HepG2 (cell line): ENCODE measurements at regions not wholly inside any gene's neighbourhood (a gene's known extent, or its start where the extent isn't known, plus 50 kb on each side); places are given as distances from the start of the nearest gene placed in this dataset.

ENCODE experiments used
- ATAC-seq: fragments of 200-7000 bp; cut with Tn5 transposase; 3 replicates; pipeline ENCODE4 v1.9.1; 2020; ENCODE audit warnings: mild to moderate bottlenecking, moderate library complexity
- BruUV-seq: library from RNA; stranded (reverse); fragments of 400-500 nt; replicated peaks from 2 replicates; lab custom pipeline; 2021; lab: Mats Ljungman, UMichigan
- CTCF ChIA-PET: fragments of 300-600 bp; formaldehyde crosslinking; extraction: SDS; loops from one replicate; lab custom pipeline; 2021; ENCODE audit warnings: low total read pairs, inconsistent platforms, low intra/inter-chr PET ratio; lab: Yijun Ruan, JAX
- POLR2A ChIA-PET: fragments of 350-600 bp; sonication (Branson Sonifier 250); formaldehyde crosslinking; loops from one replicate; lab custom pipeline; 2020; ENCODE audit warnings: antibody characterized with exemption, inconsistent platforms; lab: Yijun Ruan, JAX
- DNase-seq: peaks from one replicate; pipeline ENCODE4 v3.0.0-alpha.2; 2015; ENCODE audit warnings: low spot score
- FAIRE-seq: peaks from 3 replicates; lab custom pipeline; 2011; peaks lifted over from hg19 to GRCh38; lab: Jason Lieb, UNC
- H2AFZ ChIP-seq: one replicate; pipeline ENCODE4 v1.6.1; 2011; ENCODE audit warnings: low read length, inconsistent platforms
- H3K27ac ChIP-seq: fragments of 300-600 bp; 3 replicates; pipeline ENCODE4 v1.8.0; 2011; ENCODE audit warnings: mixed run types, mild to moderate bottlenecking, mixed read lengths, low read length, inconsistent platforms; ENCODE audit not compliant: insufficient read depth; ENCODE audit errors: extremely low read length
- H3K27me3 ChIP-seq, 2 experiments: fragments of 200-600 bp in 1 of 2; 2 replicates in 1 of 2; 3 replicates in 1 of 2; pipeline versions ENCODE4 v1.6.0 to v1.8.0; 2011; ENCODE audit warnings: low read length in 2 of 2, mild to moderate bottlenecking in 2 of 2, moderate library complexity in 2 of 2, inconsistent platforms in 1 of 2; ENCODE audit not compliant: insufficient read depth in 2 of 2, control insufficient read depth in 1 of 2
- H3K36me3 ChIP-seq, 2 experiments: fragments of 200-600 bp in 1 of 2; replicated peaks in 1 of 2; 2 replicates in 1 of 2; 3 replicates in 1 of 2; pipeline versions ENCODE4 v1.5.1 to v1.8.0; 2011; ENCODE audit warnings: low read length in 2 of 2, inconsistent platforms in 1 of 2; ENCODE audit not compliant: insufficient read depth in 2 of 2, control insufficient read depth in 1 of 2
- H3K4me1 ChIP-seq: 2 replicates; pipeline ENCODE4 v1.5.1; 2012; ENCODE audit warnings: low read length, inconsistent platforms; ENCODE audit not compliant: insufficient read depth
- H3K4me2 ChIP-seq: 2 replicates; pipeline ENCODE4 v1.6.0; 2011; ENCODE audit warnings: low read depth, low read length, inconsistent platforms
- H3K4me3 ChIP-seq, 3 experiments: fragments of 200-600 bp in 1 of 3; sonication (generic), shearing (Covaris generic) in 1 of 3; replicated peaks in 1 of 3; 2 replicates each; pipeline ENCODE4 v1.5.1; 2011 to 2016; ENCODE audit warnings: low read length in 3 of 3, inconsistent platforms in 2 of 3, low read depth in 2 of 3, mild to moderate bottlenecking in 2 of 3, control low read depth in 1 of 3, mixed read lengths in 1 of 3; ENCODE audit not compliant: insufficient read depth in 1 of 3
- H3K79me2 ChIP-seq: one replicate; pipeline ENCODE4 v1.6.1; 2011; ENCODE audit warnings: low read length, inconsistent platforms; ENCODE audit not compliant: insufficient read depth
- H3K9ac ChIP-seq: 2 replicates; pipeline ENCODE4 v1.6.0; 2011; ENCODE audit warnings: mild to moderate bottlenecking, low read depth, low read length, inconsistent platforms; ENCODE audit not compliant: insufficient read depth
- H3K9me3 ChIP-seq: 2 replicates; pipeline ENCODE4 v1.5.1; 2012; ENCODE audit warnings: mild to moderate bottlenecking, low read length
- H4K20me1 ChIP-seq: 2 replicates; pipeline ENCODE4 v1.6.0; 2011; ENCODE audit warnings: inconsistent platforms, mild to moderate bottlenecking, low read length, moderate library complexity; ENCODE audit not compliant: insufficient read depth
- ATF5 ChIP-seq: sonication (generic); formaldehyde crosslinking; IDR thresholded peaks from 2 replicates; pipeline ENCODE4 v1.4.0; 2020; ENCODE audit warnings: mild to moderate bottlenecking, low read depth, missing genetic modification reagents
- GATAD2A ChIP-seq: IDR thresholded peaks from 2 replicates; pipeline ENCODE4 v1.6.1; 2016
- MXD1 ChIP-seq: sonication (generic); formaldehyde crosslinking; IDR thresholded peaks from 2 replicates; pipeline ENCODE4 v1.4.0; 2020; ENCODE audit warnings: mild to moderate bottlenecking, missing genetic modification reagents
- PHF21A ChIP-seq: sonication (generic); formaldehyde crosslinking; IDR thresholded peaks from 2 replicates; pipeline ENCODE4 v1.5.0; 2020; ENCODE audit warnings: mild to moderate bottlenecking, missing genetic modification reagents
- SNAPC2 ChIP-seq: sonication (generic); formaldehyde crosslinking; IDR thresholded peaks from 2 replicates; pipeline ENCODE4 v1.8.1; 2022; ENCODE audit warnings: mild to moderate bottlenecking, missing genetic modification reagents
- TEAD3 ChIP-seq: optimal IDR thresholded peaks from 2 replicates; pipeline ENCODE3; 2016; ENCODE audit warnings: borderline replicate concordance
- ZBTB1 ChIP-seq: sonication (generic); formaldehyde crosslinking; IDR thresholded peaks from 2 replicates; pipeline ENCODE4 v1.4.0; 2020; ENCODE audit warnings: missing genetic modification reagents, borderline replicate concordance
- ZBTB44 ChIP-seq: sonication (generic); formaldehyde crosslinking; IDR thresholded peaks from 2 replicates; pipeline ENCODE4 v1.4.0; 2020; ENCODE audit warnings: missing genetic modification reagents
- ZNF276 ChIP-seq: sonication (generic); formaldehyde crosslinking; IDR thresholded peaks from 2 replicates; pipeline ENCODE4 v1.4.0; 2020; ENCODE audit warnings: mild to moderate bottlenecking, low read depth, missing genetic modification reagents
- ZNF3 ChIP-seq: IDR thresholded peaks from 2 replicates; pipeline ENCODE4 v1.7.0; 2017; ENCODE audit warnings: inconsistent platforms
- ZNF777 ChIP-seq: sonication (generic); formaldehyde crosslinking; IDR thresholded peaks from 2 replicates; pipeline ENCODE4 v1.4.0; 2020; ENCODE audit warnings: missing genetic modification reagents
- WGBS: methylation state at CpG from one replicate; pipeline ENCODE4 v1.1.6; 2017; ENCODE audit warnings: low lambda C conversion rate; 5-methylcytosine and 5-hydroxymethylcytosine counted together
- in situ Hi-C: cut with HindIII; loops from 2 replicates; pipeline ENCODE4 v1.10.0; 2017; ENCODE audit warnings: low pct_unique_long_range_greater_than_20kb; ENCODE audit not compliant: extremely low pct_ligation_motif_present
- intact Hi-C: fragments of 100-400 bp; cut with micrococcal nuclease; formaldehyde crosslinking; loops from one replicate; pipeline ENCODE4 v1.10.0; 2022; ENCODE audit not compliant: unreplicated experiment

GRCh38 chr5:138666226-138666742 lies 86.9 kb upstream of the CTNNA1 start (continued):
- TF ChIP-seq TEAD3 (CRISPR knock-in tag), result no peak
- TF ChIP-seq ZBTB1, result no peak
- no peak for TF ChIP-seq SNAPC2
- no peak for TF ChIP-seq ZNF777 (CRISPR knock-in tag)
- TF ChIP-seq ZNF276 (CRISPR knock-in tag), result no peak
- no peak for TF ChIP-seq ZNF3 (CRISPR knock-in tag)
- TF ChIP-seq ATF5 (CRISPR knock-in tag), result no peak
- no peak for TF ChIP-seq ZBTB44
- TF ChIP-seq GATAD2A (CRISPR knock-in tag), result no peak

GRCh38 chr5:138665261-138665660 lies 88.0 kb upstream of the CTNNA1 start:
- intact Hi-C loops, result no loop called here
- H3K4me1 ChIP-seq, result peaks cover 24% of the 10 kb centered on the region
- WGBS, result 51% methylated on average over 5 of the region's 5 CpGs
- H3K9me3 ChIP-seq, result no peaks in the 10 kb centered on the region
- no peak overlapping the region for H3K9ac ChIP-seq
- ChIA-PET POLR2A (no interaction called here), CTCF (no interaction called here)
- no peak overlapping the region for H3K4me2 ChIP-seq
- H3K79me2 ChIP-seq, result no peaks in the 10 kb centered on the region
- in situ Hi-C loops, result no loop called here
- DNase-seq, result no peak
- TF ChIP-seq PHF21A (CRISPR knock-in tag) (no peak), MXD1 (no peak)
- H4K20me1 ChIP-seq, result no peaks in the 10 kb centered on the region
- H3K27me3 ChIP-seq, result peaks cover 1 to 15% of the 10 kb centered on the region in 2 experiments; a peak in 4 of 5 replicates
- no TSS peak for BruUV-seq
- no peaks in the 10 kb centered on the region for H3K36me3 ChIP-seq
- no peak overlapping the region for H2AFZ ChIP-seq
- no peak for FAIRE-seq
- no peak overlapping the region for H3K27ac ChIP-seq
- no peak overlapping the region for H3K4me3 ChIP-seq
- no peak for ATAC-seq
